ES-I3 (cell line): ENCODE measurements at regions not wholly inside any gene's neighbourhood (a gene's known extent, or its start where the extent isn't known, plus 50 kb on each side); places are given as distances from the start of the nearest gene placed in this dataset.

Experiments used
- H3K36me3 ChIP-seq: 2 replicates; pipeline ENCODE4 v1.6.1; 2013; ENCODE audit warnings: mild to moderate bottlenecking, low read length, control low read depth, moderate library complexity; ENCODE audit not compliant: insufficient read depth
- H3K4me1 ChIP-seq: 2 replicates; pipeline ENCODE4 v1.6.1; 2013; ENCODE audit warnings: mild to moderate bottlenecking, control low read depth, low read length; ENCODE audit not compliant: insufficient read depth
- H3K9ac ChIP-seq: 2 replicates; pipeline ENCODE4 v1.6.1; 2013; ENCODE audit warnings: low read depth, mild to moderate bottlenecking, low read length, moderate library complexity
- H3K9me3 ChIP-seq: 2 replicates; pipeline ENCODE4 v1.6.1; 2013; ENCODE audit warnings: mild to moderate bottlenecking, low read length, moderate library complexity; ENCODE audit not compliant: control insufficient read depth, insufficient read depth

GRCh38 chr15:29937956-29938355, 115.7 kb upstream of the TJP1 start:
- no peaks in the 10 kb centered on the region for H3K9me3 ChIP-seq
- H3K9ac ChIP-seq = no peak overlapping the region
- H3K36me3 ChIP-seq = no peaks in the 10 kb centered on the region
- peaks cover 21% of the 10 kb centered on the region for H3K4me1 ChIP-seq

- Histone ChIP-seq H3K4me1 (peaks cover 21% of the 10 kb centered on the region), H3K36me3 (no peaks in the 10 kb centered on the region), H3K9me3 (no peaks in the 10 kb centered on the region), H3K9ac (no peak overlapping the region)
Measured at GRCh38 chr15:29936353-29937049, 114.2 kb upstream of the TJP1 start.

GRCh38 chr15:29935296-29936004, 113.2 kb upstream of the TJP1 start:
- Histone ChIP-seq H3K9me3 (no peaks in the 10 kb centered on the region), H3K9ac (no peak overlapping the region), H3K4me1 (peaks cover 21% of the 10 kb centered on the region), H3K36me3 (no peaks in the 10 kb centered on the region)

- H3K36me3 ChIP-seq = no peaks in the 10 kb centered on the region
- peaks cover 21% of the 10 kb centered on the region for H3K4me1 ChIP-seq
- H3K9ac ChIP-seq = no peak overlapping the region
- H3K9me3 ChIP-seq = no peaks in the 10 kb centered on the region
Measured at GRCh38 chr15:29934251-29934650, 112.0 kb upstream of the TJP1 start.

GRCh38 chr15:29933042-29933803, 111.0 kb upstream of the TJP1 start:
- Histone ChIP-seq H3K9me3 (no peaks in the 10 kb centered on the region), H3K4me1 (peaks cover 18% of the 10 kb centered on the region), H3K9ac (no peak overlapping the region), H3K36me3 (no peaks in the 10 kb centered on the region)

GRCh38 chr15:29926083-29926388, 103.8 kb upstream of the TJP1 start:
- peaks cover 34% of the 10 kb centered on the region for H3K4me1 ChIP-seq

GRCh38 chr15:29925227-29926082, 103.2 kb upstream of the TJP1 start:
- H3K9ac ChIP-seq = no peak overlapping the region

More at GRCh38 chr15:29926083-29926388, 103.8 kb upstream of the TJP1 start:
- no peaks in the 10 kb centered on the region for H3K36me3 ChIP-seq
- H3K9me3 ChIP-seq = no peaks in the 10 kb centered on the region
- no peak overlapping the region for H3K9ac ChIP-seq

GRCh38 chr15:29924750-29925149, 102.5 kb upstream of the TJP1 start:
- peak overlapping the region; percentile 19; the same call in 1 of the 2 replicates for H3K9ac ChIP-seq
- no peaks in the 10 kb centered on the region for H3K36me3 ChIP-seq
- H3K9me3 ChIP-seq = no peaks in the 10 kb centered on the region
- H3K4me1 ChIP-seq = peaks cover 45% of the 10 kb centered on the region

More at GRCh38 chr15:29925227-29926082, 103.2 kb upstream of the TJP1 start:
- Histone ChIP-seq H3K9me3 (no peaks in the 10 kb centered on the region), H3K36me3 (no peaks in the 10 kb centered on the region), H3K4me1 (peaks cover 39% of the 10 kb centered on the region)

- Histone ChIP-seq H3K4me1 (peaks cover 59% of the 10 kb centered on the region), H3K9ac (no peak overlapping the region), H3K36me3 (no peaks in the 10 kb centered on the region), H3K9me3 (no peaks in the 10 kb centered on the region)
Measured at GRCh38 chr15:29922191-29922590, 99.9 kb upstream of the TJP1 start.

- peaks cover 59% of the 10 kb centered on the region for H3K4me1 ChIP-seq
Measured at GRCh38 chr15:29921130-29921601, 98.9 kb upstream of the TJP1 start.

GRCh38 chr15:29920515-29920914, 98.2 kb upstream of the TJP1 start:
- Histone ChIP-seq H3K9ac (peak overlapping the region; percentile 40; the same call in 1 of the 2 replicates), H3K9me3 (no peaks in the 10 kb centered on the region), H3K4me1 (peaks cover 56% of the 10 kb centered on the region), H3K36me3 (no peaks in the 10 kb centered on the region)

More at GRCh38 chr15:29921130-29921601, 98.9 kb upstream of the TJP1 start:
- H3K9ac ChIP-seq = peak overlapping the region; percentile 40
- no peaks in the 10 kb centered on the region for H3K36me3 ChIP-seq
- H3K9me3 ChIP-seq = no peaks in the 10 kb centered on the region

GRCh38 chr15:29919380-29919881, 97.2 kb upstream of the TJP1 start:
- H3K4me1 ChIP-seq = peaks cover 53% of the 10 kb centered on the region
- H3K9me3 ChIP-seq = no peaks in the 10 kb centered on the region
- no peak overlapping the region for H3K9ac ChIP-seq
- H3K36me3 ChIP-seq = no peaks in the 10 kb centered on the region

GRCh38 chr15:29917600-29918597, 95.6 kb upstream of the TJP1 start:
- no peak overlapping the region for H3K9ac ChIP-seq
- H3K36me3 ChIP-seq = no peaks in the 10 kb centered on the region
- peaks cover 52% of the 10 kb centered on the region for H3K4me1 ChIP-seq
- H3K9me3 ChIP-seq = no peaks in the 10 kb centered on the region
